Kidney glomerular epithelial cell (primary cell): ENCODE measurements at regions not wholly inside any gene's neighbourhood (a gene's known extent, or its start where the extent isn't known, plus 50 kb on each side); places are given as distances from the start of the nearest gene placed in this dataset.

Experiments
- DNase-seq: peaks from one replicate; lab custom pipeline; 2025; lab: John Stamatoyannopoulos, UW

- peak; percentile 18 for DNase-seq
Observed at GRCh38 chr1:53399370-53400133, 59.6 kb upstream of the DMRTB1 start.

- DNase-seq: no peak
Observed at GRCh38 chr1:53400761-53401674, 58.2 kb upstream of the DMRTB1 start.

- DNase-seq: no peak
Observed at GRCh38 chr1:53401813-53402745, 57.1 kb upstream of the DMRTB1 start.

- DNase-seq: no peak
Observed at GRCh38 chr1:53402891-53403655, 56.1 kb upstream of the DMRTB1 start.

- DNase-seq: no peak
Observed at GRCh38 chr1:53405737-53406136, 53.5 kb upstream of the DMRTB1 start.

- no peak for DNase-seq
Observed at GRCh38 chr1:53406551-53407235, 52.5 kb upstream of the DMRTB1 start.

- DNase-seq: no peak
Observed at GRCh38 chr1:53408013-53408754, 51.0 kb upstream of the DMRTB1 start.

- no peak for DNase-seq
Observed at GRCh38 chr1:53408755-53409129, 50.5 kb upstream of the DMRTB1 start.

- no peak for DNase-seq
Observed at GRCh38 chr1:53409233-53409632, 50.0 kb upstream of the DMRTB1 start.
